Parathyroid adenoma (tissue), 2 donors: ENCODE measurements at regions not wholly inside any gene's neighbourhood (a gene's known extent, or its start where the extent isn't known, plus 50 kb on each side); places are given as distances from the start of the nearest gene placed in this dataset.

Experiments
- H2AFZ ChIP-seq: fragments of 300-600 bp; sonication (generic); one replicate; pipeline ENCODE4 v1.7.0; 2017; ENCODE audit warnings: antibody characterized with exemption, mild to moderate bottlenecking
- H3K27ac ChIP-seq: fragments of 300-600 bp; sonication (generic); one replicate; pipeline ENCODE4 v1.7.0; 2017
- H3K27me3 ChIP-seq: fragments of 300-600 bp; sonication (generic); one replicate; pipeline ENCODE4 v1.7.0; 2017; ENCODE audit warnings: low read length; ENCODE audit not compliant: control insufficient read depth, insufficient read depth
- H3K36me3 ChIP-seq: fragments of 300-600 bp; sonication (generic); one replicate; pipeline ENCODE4 v1.7.0; 2017; ENCODE audit warnings: low read length; ENCODE audit not compliant: control insufficient read depth, insufficient read depth
- H3K4me1 ChIP-seq: fragments of 300-600 bp; sonication (generic); one replicate; pipeline ENCODE4 v1.7.0; 2017; ENCODE audit warnings: control low read depth
- H3K4me2 ChIP-seq: fragments of 300-600 bp; sonication (generic); one replicate; pipeline ENCODE4 v1.7.0; 2017; ENCODE audit warnings: low read length
- H3K4me3 ChIP-seq: fragments of 300-600 bp; sonication (generic); one replicate; pipeline ENCODE4 v1.7.0; 2017; ENCODE audit warnings: low read depth, low read length
- H3K79me2 ChIP-seq: fragments of 300-600 bp; sonication (generic); one replicate; pipeline ENCODE4 v1.7.0; 2017; ENCODE audit warnings: control low read depth
- H3K9ac ChIP-seq: fragments of 300-600 bp; sonication (generic); one replicate; pipeline ENCODE4 v1.7.0; 2017; ENCODE audit warnings: mild to moderate bottlenecking
- H3K9me3 ChIP-seq: fragments of 300-600 bp; sonication (generic); one replicate; pipeline ENCODE4 v1.7.0; 2017; ENCODE audit warnings: low read length; ENCODE audit not compliant: control insufficient read depth
- CTCF ChIP-seq: fragments of 300-600 bp; sonication (generic); IDR thresholded peaks from one replicate; pipeline ENCODE4 v1.7.0; 2017; ENCODE audit warnings: antibody characterized with exemption, mild to moderate bottlenecking
- donor health status: primary hyperparathyroidism.

GRCh38 chr6:23630726-23631635 lies 495.0 kb upstream of the NRSN1 start:
- Histone ChIP-seq H3K79me2 (peaks cover 8% of the 10 kb centered on the region), H3K9ac (no peak overlapping the region), H3K9me3 (no peaks in the 10 kb centered on the region), H3K4me3 (no peak overlapping the region), H3K4me1 (no peaks in the 10 kb centered on the region), H3K27ac (no peak overlapping the region), H3K27me3 (no peaks in the 10 kb centered on the region), H3K4me2 (no peak overlapping the region), H2AFZ (no peak overlapping the region), H3K36me3 (no peaks in the 10 kb centered on the region)
- no peak for TF ChIP-seq CTCF

GRCh38 chr6:23633996-23634395 lies 492.0 kb upstream of the NRSN1 start:
- Histone ChIP-seq H3K36me3 (no peaks in the 10 kb centered on the region), H3K9me3 (no peaks in the 10 kb centered on the region), H3K4me1 (peaks cover 23% of the 10 kb centered on the region), H2AFZ (peak overlapping the region; percentile 31), H3K4me2 (no peak overlapping the region), H3K79me2 (peaks cover 8% of the 10 kb centered on the region), H3K27me3 (no peaks in the 10 kb centered on the region), H3K9ac (no peak overlapping the region), H3K4me3 (no peak overlapping the region), H3K27ac (peak overlapping the region; percentile 62)
- TF ChIP-seq CTCF, result no peak

GRCh38 chr6:23635150-23635549 lies 490.9 kb upstream of the NRSN1 start:
- no peak overlapping the region for H3K4me2 ChIP-seq
- H3K9me3 ChIP-seq, result no peaks in the 10 kb centered on the region
- no peak overlapping the region for H3K9ac ChIP-seq
- H3K79me2 ChIP-seq, result peaks cover 8% of the 10 kb centered on the region
- no peak overlapping the region for H2AFZ ChIP-seq
- TF ChIP-seq CTCF, result no peak
- H3K27ac ChIP-seq, result peak overlapping the region; percentile 94
- no peaks in the 10 kb centered on the region for H3K27me3 ChIP-seq
- H3K4me3 ChIP-seq, result no peak overlapping the region
- H3K4me1 ChIP-seq, result peaks cover 32% of the 10 kb centered on the region
- no peaks in the 10 kb centered on the region for H3K36me3 ChIP-seq

GRCh38 chr6:23637296-23637695 lies 488.7 kb upstream of the NRSN1 start:
- H3K4me3 ChIP-seq, result no peak overlapping the region
- peaks cover 34% of the 10 kb centered on the region for H3K4me1 ChIP-seq
- H3K9ac ChIP-seq, result no peak overlapping the region
- H3K27ac ChIP-seq, result peak overlapping the region; percentile 94
- no peaks in the 10 kb centered on the region for H3K27me3 ChIP-seq
- no peaks in the 10 kb centered on the region for H3K36me3 ChIP-seq
- peak overlapping the region; percentile 63 for H2AFZ ChIP-seq
- TF ChIP-seq CTCF, result peak; percentile 14
- H3K79me2 ChIP-seq, result peaks cover 8% of the 10 kb centered on the region
- no peaks in the 10 kb centered on the region for H3K9me3 ChIP-seq
- H3K4me2 ChIP-seq, result peak overlapping the region; percentile 2

- peaks cover 21% of the 10 kb centered on the region for H3K4me1 ChIP-seq
- H3K36me3 ChIP-seq, result no peaks in the 10 kb centered on the region
- no peaks in the 10 kb centered on the region for H3K9me3 ChIP-seq
- no peaks in the 10 kb centered on the region for H3K79me2 ChIP-seq
- TF ChIP-seq CTCF, result no peak
- H3K27me3 ChIP-seq, result no peaks in the 10 kb centered on the region
- H3K4me2 ChIP-seq, result no peak overlapping the region
- no peak overlapping the region for H3K27ac ChIP-seq
- H3K4me3 ChIP-seq, result no peak overlapping the region
- no peak overlapping the region for H3K9ac ChIP-seq
- H2AFZ ChIP-seq, result peak overlapping the region; percentile 31
These were observed 483.2 kb upstream of the NRSN1 start for GRCh38 chr6:23642849-23643248.
